WI38 (cell line): ENCODE measurements at regions not wholly inside any gene's neighbourhood (a gene's known extent, or its start where the extent isn't known, plus 50 kb on each side); places are given as distances from the start of the nearest gene placed in this dataset.

Source experiments
- H3K4me3 ChIP-seq: 2 replicates; pipeline ENCODE4 v1.5.1; 2011; ENCODE audit warnings: low read depth, mild to moderate bottlenecking, control low read depth, low read length
- TF ChIP-seq, protein P1 (sequence below): IDR thresholded peaks from 2 replicates; pipeline ENCODE4 v1.5.1; 2012; ENCODE audit warnings: low read depth, mild to moderate bottlenecking, control low read depth, low read length

DNA sequence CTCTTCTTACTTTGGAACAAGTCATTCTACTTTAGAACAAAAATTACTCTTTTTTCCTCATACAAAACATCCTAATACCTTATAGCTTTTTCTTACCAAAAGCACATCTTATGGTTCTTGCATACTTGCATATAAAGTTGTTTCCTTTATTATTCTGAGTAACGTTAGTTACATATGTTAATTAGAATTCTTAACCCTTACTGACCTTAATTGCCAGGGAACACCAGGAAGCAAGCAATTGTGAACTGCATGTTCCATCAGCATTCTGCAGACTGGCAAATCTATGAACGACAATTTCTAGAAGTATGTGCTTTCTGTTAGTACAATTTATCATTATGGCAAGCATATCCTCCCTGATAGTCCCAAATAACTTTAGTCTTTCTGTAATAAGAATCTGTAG, 831.0 kb downstream of the C6orf118 start:
- TF ChIP-seq, protein P1, sequence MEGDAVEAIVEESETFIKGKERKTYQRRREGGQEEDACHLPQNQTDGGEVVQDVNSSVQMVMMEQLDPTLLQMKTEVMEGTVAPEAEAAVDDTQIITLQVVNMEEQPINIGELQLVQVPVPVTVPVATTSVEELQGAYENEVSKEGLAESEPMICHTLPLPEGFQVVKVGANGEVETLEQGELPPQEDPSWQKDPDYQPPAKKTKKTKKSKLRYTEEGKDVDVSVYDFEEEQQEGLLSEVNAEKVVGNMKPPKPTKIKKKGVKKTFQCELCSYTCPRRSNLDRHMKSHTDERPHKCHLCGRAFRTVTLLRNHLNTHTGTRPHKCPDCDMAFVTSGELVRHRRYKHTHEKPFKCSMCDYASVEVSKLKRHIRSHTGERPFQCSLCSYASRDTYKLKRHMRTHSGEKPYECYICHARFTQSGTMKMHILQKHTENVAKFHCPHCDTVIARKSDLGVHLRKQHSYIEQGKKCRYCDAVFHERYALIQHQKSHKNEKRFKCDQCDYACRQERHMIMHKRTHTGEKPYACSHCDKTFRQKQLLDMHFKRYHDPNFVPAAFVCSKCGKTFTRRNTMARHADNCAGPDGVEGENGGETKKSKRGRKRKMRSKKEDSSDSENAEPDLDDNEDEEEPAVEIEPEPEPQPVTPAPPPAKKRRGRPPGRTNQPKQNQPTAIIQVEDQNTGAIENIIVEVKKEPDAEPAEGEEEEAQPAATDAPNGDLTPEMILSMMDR: no peak
- H3K4me3 ChIP-seq: no peak overlapping the region

DNA sequence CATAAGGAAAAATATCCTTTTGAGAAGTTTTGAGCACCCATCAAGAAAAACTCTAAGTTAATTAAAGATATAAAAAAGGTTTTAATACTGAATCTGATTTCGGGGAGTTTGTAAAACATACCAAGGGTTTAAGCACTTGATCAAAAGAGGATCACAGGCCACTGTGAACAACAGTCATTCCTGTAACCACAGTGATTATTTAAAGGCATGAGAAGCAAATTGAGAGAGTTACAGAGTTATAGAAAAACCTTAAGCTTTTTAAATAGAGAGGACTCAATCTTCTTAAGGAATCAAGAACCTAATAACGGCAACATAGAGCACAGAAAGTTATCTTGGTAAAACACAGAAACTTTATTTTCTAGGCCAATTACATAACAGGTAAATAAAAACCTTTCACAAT, 831.6 kb downstream of the C6orf118 start:
- TF ChIP-seq, protein P1: no peak

DNA sequence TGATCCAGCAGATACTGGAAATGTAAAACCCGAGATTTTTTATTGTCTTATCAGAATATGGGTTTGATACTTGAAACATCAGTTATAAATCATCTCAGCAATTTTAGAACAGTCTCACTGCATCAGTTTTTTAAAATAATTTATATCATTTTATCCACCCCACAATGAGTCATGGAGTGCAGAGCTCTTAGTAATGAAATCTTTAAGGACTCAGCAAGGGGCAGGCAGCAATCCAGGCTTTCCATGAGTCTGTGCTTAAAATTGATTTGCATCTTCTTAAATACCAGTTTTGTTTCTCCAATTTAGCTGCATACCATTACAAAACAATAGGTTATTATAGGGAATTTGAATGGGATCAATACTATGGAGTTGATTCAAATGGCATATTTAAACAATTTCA, 832.3 kb downstream of the C6orf118 start:
- TF ChIP-seq, protein P1: no peak
- no peak overlapping the region for H3K4me3 ChIP-seq

More for the DNA sequence above, 831.6 kb downstream of the C6orf118 start:
- no peak overlapping the region for H3K4me3 ChIP-seq

DNA sequence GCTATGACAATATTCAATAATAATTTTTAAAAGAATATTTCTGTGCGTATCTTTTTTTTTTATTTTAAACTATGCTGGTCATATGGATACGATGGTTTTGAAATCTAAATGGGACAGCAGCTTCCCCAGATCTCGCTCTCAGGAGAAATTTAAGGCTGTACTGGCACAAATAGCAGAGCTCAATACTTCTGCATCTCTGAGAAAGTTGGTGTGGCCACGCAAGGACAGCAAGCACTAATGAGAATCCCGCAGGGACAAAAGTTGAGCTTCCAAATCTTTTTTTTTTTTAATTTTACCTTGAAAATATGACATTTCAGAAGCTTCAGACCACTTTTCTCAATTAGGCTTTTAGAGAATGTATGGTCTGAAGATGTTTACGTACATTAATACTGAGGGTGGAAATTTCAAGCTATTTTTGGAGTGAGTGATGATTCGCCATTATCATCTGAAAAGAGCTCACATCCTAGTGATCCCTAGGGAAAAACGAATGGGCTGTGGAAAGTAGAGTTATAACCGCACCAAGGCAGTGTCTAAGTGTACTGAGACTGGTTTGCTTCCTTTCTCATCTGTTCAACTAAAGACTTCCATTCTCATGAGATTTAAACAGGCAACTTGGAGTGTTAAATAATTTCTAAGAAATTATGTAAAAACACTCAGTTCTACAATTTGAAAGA, 840.0 kb downstream of the C6orf118 start:
- TF ChIP-seq, protein P1: no peak
- no peak overlapping the region for H3K4me3 ChIP-seq

DNA sequence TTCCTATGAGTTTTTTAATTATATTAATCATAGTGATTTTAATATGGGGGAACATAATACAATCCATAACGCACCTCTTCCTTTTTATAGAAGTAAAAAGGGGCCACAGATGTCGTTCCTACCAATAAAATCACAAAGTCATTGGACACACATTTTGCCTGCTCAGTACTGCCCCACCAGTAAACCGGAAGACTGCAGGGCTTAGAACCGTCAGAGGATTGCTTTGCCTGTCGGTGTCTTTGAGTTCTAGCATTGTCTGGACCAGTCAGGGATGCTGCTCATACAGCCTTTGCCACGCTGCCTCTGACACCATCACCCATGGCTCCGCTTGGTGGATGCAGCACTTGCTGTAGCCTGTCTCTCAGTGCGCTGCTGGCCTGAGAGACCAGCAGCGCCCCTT, 853.6 kb downstream of the C6orf118 start:
- no peak overlapping the region for H3K4me3 ChIP-seq
- TF ChIP-seq, protein P1: no peak

DNA sequence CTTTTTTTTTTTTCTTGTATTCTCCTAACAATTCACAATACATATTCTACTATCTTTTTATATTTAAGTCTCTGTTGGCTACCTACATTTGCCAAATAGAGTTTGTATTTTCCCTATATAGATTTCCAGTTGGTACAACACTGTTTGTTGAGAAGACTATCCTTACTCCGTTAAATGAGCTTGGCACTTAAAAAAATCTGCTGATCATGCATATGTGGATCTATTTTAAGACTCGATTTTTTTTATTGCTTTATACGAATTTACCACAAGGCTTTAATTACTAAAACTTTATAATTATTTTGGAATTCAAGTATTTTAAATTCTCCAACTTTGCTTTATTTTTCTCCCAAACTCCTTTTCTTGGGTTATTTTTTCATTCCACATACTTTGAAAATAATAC, 855.6 kb downstream of the C6orf118 start:
- H3K4me3 ChIP-seq: no peak overlapping the region
- TF ChIP-seq, protein P1: no peak

DNA sequence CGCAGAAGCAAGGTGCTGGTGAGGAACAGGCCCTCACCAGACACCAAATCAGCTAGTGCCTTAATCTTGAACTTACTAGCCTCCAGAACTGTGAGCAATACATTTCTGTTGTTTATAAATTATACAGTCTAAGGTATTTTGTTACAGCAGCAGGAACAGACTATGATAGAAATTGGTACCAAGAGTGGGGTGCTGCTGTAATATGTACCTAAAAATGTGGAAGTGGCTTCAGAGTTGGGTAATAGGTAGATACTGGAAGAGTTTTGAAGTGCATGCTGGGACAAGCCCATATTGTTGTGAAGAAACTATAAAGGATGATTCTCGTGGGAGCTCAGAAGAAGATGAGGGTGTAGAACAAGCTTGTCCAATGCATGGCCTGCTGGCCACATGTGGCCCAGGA, 866.8 kb downstream of the C6orf118 start:
- TF ChIP-seq, protein P1: no peak
- H3K4me3 ChIP-seq: no peak overlapping the region
